ENCODE measurements at regions not wholly inside any gene's neighbourhood (a gene's known extent, or its start where the extent isn't known, plus 50 kb on each side); places are given as distances from the start of the nearest gene placed in this dataset.
"Not testable (repeated sequence)": the region's sequence is repeated elsewhere in the genome, so short reads cannot be mapped to it uniquely, and the experiment has no call there.

DNA sequence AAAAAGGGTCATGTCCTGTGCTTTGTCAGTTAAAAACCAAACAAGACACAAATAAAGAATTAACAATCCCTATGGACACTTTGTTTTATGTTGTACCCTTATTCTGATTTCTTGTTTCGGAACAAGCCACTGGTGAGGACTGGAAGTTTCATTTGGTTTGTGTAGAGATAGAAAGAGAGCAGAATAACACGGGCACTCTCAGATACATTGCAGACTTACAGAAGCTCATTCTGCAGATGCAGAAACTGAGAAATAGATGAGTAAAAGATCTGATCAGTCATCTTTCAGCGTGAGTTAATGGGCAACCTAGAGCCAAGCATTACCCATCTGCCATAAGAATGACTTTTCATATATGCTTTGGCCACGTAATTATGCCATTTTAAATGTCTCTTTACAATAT lies 407.6 kb downstream of the RAB38 start:
- TF ChIP-seq POLR2AphosphoS5 (IDR thresholded peaks at IDR 0.05; ENCODE audit: insufficient read depth in 1 of 2, low read depth in 1 of 2) (no peak), POLR2A (IDR thresholded peaks at IDR 0.05) (no peak)
- TF ChIP-seq, protein P1, sequence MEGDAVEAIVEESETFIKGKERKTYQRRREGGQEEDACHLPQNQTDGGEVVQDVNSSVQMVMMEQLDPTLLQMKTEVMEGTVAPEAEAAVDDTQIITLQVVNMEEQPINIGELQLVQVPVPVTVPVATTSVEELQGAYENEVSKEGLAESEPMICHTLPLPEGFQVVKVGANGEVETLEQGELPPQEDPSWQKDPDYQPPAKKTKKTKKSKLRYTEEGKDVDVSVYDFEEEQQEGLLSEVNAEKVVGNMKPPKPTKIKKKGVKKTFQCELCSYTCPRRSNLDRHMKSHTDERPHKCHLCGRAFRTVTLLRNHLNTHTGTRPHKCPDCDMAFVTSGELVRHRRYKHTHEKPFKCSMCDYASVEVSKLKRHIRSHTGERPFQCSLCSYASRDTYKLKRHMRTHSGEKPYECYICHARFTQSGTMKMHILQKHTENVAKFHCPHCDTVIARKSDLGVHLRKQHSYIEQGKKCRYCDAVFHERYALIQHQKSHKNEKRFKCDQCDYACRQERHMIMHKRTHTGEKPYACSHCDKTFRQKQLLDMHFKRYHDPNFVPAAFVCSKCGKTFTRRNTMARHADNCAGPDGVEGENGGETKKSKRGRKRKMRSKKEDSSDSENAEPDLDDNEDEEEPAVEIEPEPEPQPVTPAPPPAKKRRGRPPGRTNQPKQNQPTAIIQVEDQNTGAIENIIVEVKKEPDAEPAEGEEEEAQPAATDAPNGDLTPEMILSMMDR (IDR thresholded peaks at IDR 0.05) = no peak

DNA sequence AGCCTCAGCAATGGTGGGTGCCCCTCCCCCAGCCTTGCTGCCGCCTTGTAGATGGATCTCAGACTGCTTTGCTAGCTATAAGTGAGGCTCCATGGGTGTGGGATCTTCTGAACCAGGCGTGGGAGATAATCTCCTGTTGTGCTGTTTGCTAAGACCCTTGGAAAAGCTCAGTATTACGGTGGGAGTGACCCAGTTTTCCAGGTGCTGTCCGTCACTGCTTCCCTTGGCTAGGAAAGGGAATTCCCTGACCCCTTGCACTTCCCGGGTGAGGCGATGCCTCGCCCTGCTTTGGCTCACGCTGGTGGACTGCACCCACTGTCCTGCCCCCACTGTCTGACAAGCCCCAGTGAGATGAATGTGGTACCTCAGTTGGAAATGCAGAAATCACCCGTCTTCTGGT lies 411.2 kb downstream of the RAB38 start:
- H3K9me3 ChIP-seq; H3K4me3 ChIP-seq; H3K4me1 ChIP-seq; H3K36me3 ChIP-seq; H3K27ac ChIP-seq; DNase-seq (ENCODE audit: extremely low spot score in 2 of 2); H3K27me3 ChIP-seq; intact Hi-C loops (cut with DNase I): not testable (repeated sequence)

More for the DNA sequence above, 407.6 kb downstream of the RAB38 start:
- Histone ChIP-seq H3K4me3 (no peak overlapping the region), H3K36me3 (no peaks in the 10 kb centered on the region), H3K27me3 (no peaks in the 10 kb centered on the region), H3K4me1 (no peaks in the 10 kb centered on the region), H3K27ac (no peak overlapping the region), H3K9me3 (no peaks in the 10 kb centered on the region)
- DNase-seq (ENCODE audit: extremely low spot score in 2 of 2) = no peak
- intact Hi-C loops (cut with DNase I) = no loop called here

DNA sequence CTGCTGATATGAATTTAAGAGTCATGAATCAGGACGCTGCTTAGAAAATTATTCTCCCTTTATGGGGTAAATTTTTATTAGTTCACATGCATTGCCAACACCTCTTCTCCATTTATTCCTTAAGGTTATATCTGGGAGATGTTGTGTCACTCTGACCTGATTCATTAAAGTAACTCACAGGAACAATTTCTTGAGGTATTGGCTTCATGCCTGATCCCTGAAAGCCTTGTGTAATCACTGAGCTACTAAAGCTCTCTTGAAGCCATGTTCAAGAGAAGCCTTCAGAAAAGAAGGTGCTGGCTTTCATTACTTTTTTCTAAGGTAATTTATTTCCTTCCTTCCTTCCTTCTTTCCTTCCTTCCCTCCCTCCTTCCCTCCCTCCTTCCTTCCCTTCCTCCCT lies 420.6 kb downstream of the RAB38 start:
- DNase-seq (ENCODE audit: extremely low spot score in 2 of 2) = no peak
- no peaks in the 10 kb centered on the region for H3K4me1 ChIP-seq

DNA sequence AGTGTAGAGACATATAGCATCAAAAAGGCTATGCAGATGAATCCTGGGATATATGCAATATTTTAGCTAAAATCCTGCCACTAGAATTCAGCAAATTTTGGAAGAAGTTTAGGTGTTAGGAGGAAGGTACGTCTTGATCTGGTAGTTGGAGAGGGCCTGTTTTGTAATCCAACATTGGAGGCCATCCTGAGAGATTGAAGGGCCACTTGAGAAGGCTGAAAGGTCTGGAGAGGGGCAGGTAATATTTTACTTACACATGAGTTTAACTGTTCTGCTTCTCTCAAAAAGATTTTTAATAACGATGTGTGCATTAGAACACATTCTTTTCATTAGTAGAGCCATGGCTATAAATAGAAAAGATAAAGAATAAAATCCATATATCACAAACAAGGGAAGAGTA lies 422.1 kb downstream of the RAB38 start:
- TF ChIP-seq, protein P1 (IDR thresholded peaks at IDR 0.05) = no peak
- no peak for TF ChIP-seq POLR2AphosphoS5 (IDR thresholded peaks at IDR 0.05; ENCODE audit: insufficient read depth in 1 of 2, low read depth in 1 of 2)
- no peak for TF ChIP-seq POLR2A (IDR thresholded peaks at IDR 0.05)
- Histone ChIP-seq H3K4me3 (no peak overlapping the region), H3K9me3 (no peaks in the 10 kb centered on the region), H3K36me3 (no peaks in the 10 kb centered on the region), H3K27ac (no peak overlapping the region), H3K27me3 (no peaks in the 10 kb centered on the region), H3K4me1 (no peaks in the 10 kb centered on the region)
- no peak for DNase-seq (ENCODE audit: extremely low spot score in 2 of 2)
- intact Hi-C loops (cut with DNase I) = no loop called here

More for the DNA sequence above, 420.6 kb downstream of the RAB38 start:
- intact Hi-C loops (cut with DNase I) = no loop called here
- no peak overlapping the region for H3K27ac ChIP-seq
- no peak overlapping the region for H3K4me3 ChIP-seq
- no peaks in the 10 kb centered on the region for H3K9me3 ChIP-seq
- no peaks in the 10 kb centered on the region for H3K36me3 ChIP-seq
- TF ChIP-seq POLR2AphosphoS5 (IDR thresholded peaks at IDR 0.05; ENCODE audit: insufficient read depth in 1 of 2, low read depth in 1 of 2) (no peak), POLR2A (IDR thresholded peaks at IDR 0.05) (no peak)
- TF ChIP-seq, protein P1 (IDR thresholded peaks at IDR 0.05) = no peak
- H3K27me3 ChIP-seq = no peaks in the 10 kb centered on the region

DNA sequence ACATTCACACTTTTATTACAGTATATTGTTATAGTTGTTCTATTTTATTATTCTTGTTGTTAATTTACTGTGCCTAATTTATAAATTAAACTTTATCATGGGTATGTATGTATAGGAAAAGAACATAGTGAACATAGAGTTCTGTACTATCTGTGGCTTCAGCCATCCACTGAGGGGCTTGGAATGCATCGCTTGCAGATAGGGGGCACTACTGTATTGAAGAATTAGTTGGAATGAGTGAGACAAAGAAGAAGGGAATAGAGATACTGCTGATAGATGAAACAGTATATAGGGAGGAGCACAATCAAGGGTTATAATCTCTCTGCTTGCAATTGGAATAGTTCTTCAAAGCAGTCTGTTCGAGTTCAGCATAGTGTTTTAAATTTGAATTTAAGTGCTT lies 432.2 kb downstream of the RAB38 start:
- Histone ChIP-seq H3K4me3 (no peak overlapping the region), H3K9me3 (no peaks in the 10 kb centered on the region), H3K27ac (no peak overlapping the region), H3K27me3 (no peaks in the 10 kb centered on the region), H3K4me1 (no peaks in the 10 kb centered on the region), H3K36me3 (no peaks in the 10 kb centered on the region)
- intact Hi-C loops (cut with DNase I) = no loop called here
- no peak for TF ChIP-seq POLR2AphosphoS5 (IDR thresholded peaks at IDR 0.05; ENCODE audit: insufficient read depth in 1 of 2, low read depth in 1 of 2)
- TF ChIP-seq, protein P1 (IDR thresholded peaks at IDR 0.05) = no peak
- no peak for TF ChIP-seq POLR2A (IDR thresholded peaks at IDR 0.05)
- no peak for DNase-seq (ENCODE audit: extremely low spot score in 2 of 2)

DNA sequence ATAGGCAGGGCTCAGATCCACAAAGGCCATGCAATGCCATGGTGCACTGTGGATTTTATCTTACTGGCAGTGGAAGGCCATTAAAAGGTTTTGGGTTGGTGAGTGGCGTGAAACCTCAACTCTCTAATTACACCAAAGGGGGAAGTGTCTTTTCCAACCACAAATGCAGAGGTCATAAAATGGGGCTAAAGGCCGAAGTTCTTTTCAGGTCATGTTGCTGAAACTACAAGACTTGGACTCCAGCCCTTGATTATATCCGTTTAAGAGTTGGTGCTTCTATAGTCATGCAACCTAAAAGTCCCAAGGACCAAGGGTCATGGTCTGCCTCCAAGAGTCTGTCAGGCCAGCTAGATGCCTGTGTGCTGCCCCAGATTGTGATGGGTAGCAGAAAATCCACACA lies 434.3 kb downstream of the RAB38 start:
- Histone ChIP-seq H3K36me3 (no peaks in the 10 kb centered on the region), H3K27ac (no peak overlapping the region), H3K4me1 (no peaks in the 10 kb centered on the region), H3K27me3 (no peaks in the 10 kb centered on the region), H3K9me3 (no peaks in the 10 kb centered on the region), H3K4me3 (no peak overlapping the region)
- intact Hi-C loops (cut with DNase I) = no loop called here
- TF ChIP-seq POLR2A (IDR thresholded peaks at IDR 0.05) (no peak), POLR2AphosphoS5 (IDR thresholded peaks at IDR 0.05; ENCODE audit: insufficient read depth in 1 of 2, low read depth in 1 of 2) (no peak)
- TF ChIP-seq, protein P1 (IDR thresholded peaks at IDR 0.05) = no peak
- no peak for DNase-seq (ENCODE audit: extremely low spot score in 2 of 2)

All from vagina (tissue), 2 donors.